NB4 (cell line): ENCODE measurements at regions not wholly inside any gene's neighbourhood (a gene's known extent, or its start where the extent isn't known, plus 50 kb on each side); places are given as distances from the start of the nearest gene placed in this dataset.

ENCODE experiments used
- CTCF ChIP-seq: IDR thresholded peaks from one replicate; pipeline ENCODE4 v1.5.1; 2012; ENCODE audit warnings: low read depth, low read length
- MAX ChIP-seq: IDR thresholded peaks from 2 replicates; pipeline ENCODE4 v1.6.1; 2011; ENCODE audit warnings: low read depth, low read length
- MYC ChIP-seq: IDR thresholded peaks from 2 replicates; pipeline ENCODE4 v1.6.1; 2011; ENCODE audit warnings: low read depth, low read length
- POLR2A ChIP-seq: IDR thresholded peaks from 2 replicates; pipeline ENCODE4 v1.6.1; 2011; ENCODE audit warnings: mild to moderate bottlenecking; ENCODE audit not compliant: insufficient read length; ENCODE audit errors: extremely low read depth

GRCh38 chr12:88957358-88957757, 377.1 kb upstream of the KITLG start:
- no peak for TF ChIP-seq CTCF
- no peak for TF ChIP-seq POLR2A
- TF ChIP-seq MAX = no peak
- TF ChIP-seq MYC = no peak
